Kidney epithelial cell (primary cell): ENCODE measurements at regions not wholly inside any gene's neighbourhood (a gene's known extent, or its start where the extent isn't known, plus 50 kb on each side); places are given as distances from the start of the nearest gene placed in this dataset.
"Not testable (repeated sequence)": the region's sequence is repeated elsewhere in the genome, so short reads cannot be mapped to it uniquely, and the experiment has no call there.

Source experiments
- DNase-seq: peaks from one replicate; pipeline ENCODE4 v3.0.0-alpha.2; 2010; ENCODE audit warnings: low read depth
- H3K27me3 ChIP-seq: 2 replicates; pipeline ENCODE4 v1.6.0; 2011; ENCODE audit warnings: low read length; ENCODE audit not compliant: control insufficient read depth, insufficient read depth
- H3K36me3 ChIP-seq: 2 replicates; pipeline ENCODE4 v1.5.1; 2011; ENCODE audit warnings: low read length; ENCODE audit not compliant: control insufficient read depth, insufficient read depth
- H3K4me3 ChIP-seq: 2 replicates; pipeline ENCODE4 v1.5.1; 2011; ENCODE audit warnings: low read depth, mild to moderate bottlenecking, control low read depth, low read length
- CTCF ChIP-seq: IDR thresholded peaks from 2 replicates; pipeline ENCODE4 v1.5.1; 2011; ENCODE audit warnings: mild to moderate bottlenecking, moderate library complexity, low read length, control low read depth, inconsistent platforms; ENCODE audit not compliant: insufficient read depth, poor library complexity, severe bottlenecking

- no peak for TF ChIP-seq CTCF
- H3K27me3 ChIP-seq: no peaks in the 10 kb centered on the region
- DNase-seq: no peak
- H3K36me3 ChIP-seq: no peaks in the 10 kb centered on the region
- H3K4me3 ChIP-seq: no peak overlapping the region
Measured at GRCh38 chr7:85286446-85286845, 99.6 kb upstream of the SEMA3D start.

- H3K4me3 ChIP-seq: no peak overlapping the region
- no peak for DNase-seq
- no peaks in the 10 kb centered on the region for H3K36me3 ChIP-seq
- no peak for TF ChIP-seq CTCF
- no peaks in the 10 kb centered on the region for H3K27me3 ChIP-seq
Measured at GRCh38 chr7:85285527-85285926, 98.7 kb upstream of the SEMA3D start.

GRCh38 chr7:85275204-85275603 is 88.3 kb upstream of the SEMA3D start:
- Histone ChIP-seq H3K36me3 (no peaks in the 10 kb centered on the region), H3K27me3 (no peaks in the 10 kb centered on the region), H3K4me3 (no peak overlapping the region)
- DNase-seq: no peak
- TF ChIP-seq CTCF: no peak

GRCh38 chr7:85274454-85274853 is 87.6 kb upstream of the SEMA3D start:
- DNase-seq: no peak
- H3K4me3 ChIP-seq: no peak overlapping the region
- H3K27me3 ChIP-seq: no peaks in the 10 kb centered on the region
- H3K36me3 ChIP-seq: no peaks in the 10 kb centered on the region
- no peak for TF ChIP-seq CTCF

GRCh38 chr7:85262891-85263290 is 76.0 kb upstream of the SEMA3D start:
- H3K36me3 ChIP-seq: no peaks in the 10 kb centered on the region
- H3K4me3 ChIP-seq: no peak overlapping the region
- no peaks in the 10 kb centered on the region for H3K27me3 ChIP-seq
- TF ChIP-seq CTCF: no peak
- no peak for DNase-seq

- no peak overlapping the region for H3K4me3 ChIP-seq
- TF ChIP-seq CTCF: no peak
- no peaks in the 10 kb centered on the region for H3K36me3 ChIP-seq
- DNase-seq: no peak
- H3K27me3 ChIP-seq: no peaks in the 10 kb centered on the region
Measured at GRCh38 chr7:85261336-85261735, 74.5 kb upstream of the SEMA3D start.

GRCh38 chr7:85249787-85250186 is 62.9 kb upstream of the SEMA3D start:
- H3K36me3 ChIP-seq, H3K4me3 ChIP-seq, H3K27me3 ChIP-seq, DNase-seq: not testable (repeated sequence)
